Cardiac muscle cell (in vitro differentiated cells and primary cell): ENCODE measurements at regions not wholly inside any gene's neighbourhood (a gene's known extent, or its start where the extent isn't known, plus 50 kb on each side); places are given as distances from the start of the nearest gene placed in this dataset.

ENCODE experiments used
- DNase-seq, 2 donors: peaks; one replicate each; pipeline versions ENCODE4 v3.0.0 to v3.0.0-alpha.2; 2010 to 2017; ENCODE audit warnings: low read depth in 1 of 2, low spot score in 1 of 2
- H3K27ac ChIP-seq: fragments of 200-600 bp; sonication (generic); 2 replicates; pipeline ENCODE4 v1.5.1; 2016
- H3K27me3 ChIP-seq: fragments of 200-600 bp; sonication (generic); 2 replicates; pipeline ENCODE4 v1.6.0; 2016; ENCODE audit warnings: control low read depth
- H3K36me3 ChIP-seq: fragments of 200-600 bp; sonication (generic); 2 replicates; pipeline ENCODE4 v1.5.1; 2016; ENCODE audit warnings: control low read depth
- H3K4me1 ChIP-seq: fragments of 200-600 bp; sonication (generic); 2 replicates; pipeline ENCODE4 v1.8.1; 2017; ENCODE audit warnings: low read depth, mild to moderate bottlenecking, mixed run types
- H3K4me3 ChIP-seq: fragments of 200-600 bp; sonication (generic); 2 replicates; pipeline ENCODE4 v1.5.1; 2016; ENCODE audit warnings: mild to moderate bottlenecking
- H3K9me3 ChIP-seq: fragments of 200-600 bp; sonication (generic); 2 replicates; pipeline ENCODE4 v1.5.1; 2017; ENCODE audit warnings: low read depth, mild to moderate bottlenecking, control low read depth
- TF ChIP-seq, protein P1 (sequence below): IDR thresholded peaks from 2 replicates; pipeline ENCODE4 v1.5.1; 2012; ENCODE audit warnings: low read depth, mild to moderate bottlenecking, low read length

DNA sequence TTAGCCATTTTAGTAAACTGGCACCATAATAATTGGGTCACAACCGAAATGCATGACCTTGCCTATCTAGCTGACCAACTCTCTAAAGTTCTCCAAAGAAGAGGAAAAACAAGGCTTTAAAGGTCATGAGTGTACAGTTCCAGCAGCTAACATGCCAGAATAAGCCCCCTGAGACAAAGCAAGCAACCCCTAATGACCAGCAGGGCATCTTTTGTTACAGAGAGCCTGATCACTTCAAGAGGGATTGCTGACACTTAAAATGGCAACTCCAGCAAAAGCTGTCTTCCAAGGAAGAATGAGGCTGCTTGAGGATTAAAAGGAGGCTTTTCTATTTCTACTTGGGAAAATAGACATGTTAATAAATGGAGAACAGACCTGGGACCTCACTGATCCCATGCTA is 213.6 kb downstream of the CDC14C start:
- Histone ChIP-seq H3K4me3 (no peak overlapping the region), H3K27me3 (no peaks in the 10 kb centered on the region), H3K9me3 (no peaks in the 10 kb centered on the region), H3K27ac (no peak overlapping the region), H3K4me1 (no peaks in the 10 kb centered on the region), H3K36me3 (no peaks in the 10 kb centered on the region)
- TF ChIP-seq, protein P1, sequence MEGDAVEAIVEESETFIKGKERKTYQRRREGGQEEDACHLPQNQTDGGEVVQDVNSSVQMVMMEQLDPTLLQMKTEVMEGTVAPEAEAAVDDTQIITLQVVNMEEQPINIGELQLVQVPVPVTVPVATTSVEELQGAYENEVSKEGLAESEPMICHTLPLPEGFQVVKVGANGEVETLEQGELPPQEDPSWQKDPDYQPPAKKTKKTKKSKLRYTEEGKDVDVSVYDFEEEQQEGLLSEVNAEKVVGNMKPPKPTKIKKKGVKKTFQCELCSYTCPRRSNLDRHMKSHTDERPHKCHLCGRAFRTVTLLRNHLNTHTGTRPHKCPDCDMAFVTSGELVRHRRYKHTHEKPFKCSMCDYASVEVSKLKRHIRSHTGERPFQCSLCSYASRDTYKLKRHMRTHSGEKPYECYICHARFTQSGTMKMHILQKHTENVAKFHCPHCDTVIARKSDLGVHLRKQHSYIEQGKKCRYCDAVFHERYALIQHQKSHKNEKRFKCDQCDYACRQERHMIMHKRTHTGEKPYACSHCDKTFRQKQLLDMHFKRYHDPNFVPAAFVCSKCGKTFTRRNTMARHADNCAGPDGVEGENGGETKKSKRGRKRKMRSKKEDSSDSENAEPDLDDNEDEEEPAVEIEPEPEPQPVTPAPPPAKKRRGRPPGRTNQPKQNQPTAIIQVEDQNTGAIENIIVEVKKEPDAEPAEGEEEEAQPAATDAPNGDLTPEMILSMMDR: no peak
- DNase-seq: no peak

DNA sequence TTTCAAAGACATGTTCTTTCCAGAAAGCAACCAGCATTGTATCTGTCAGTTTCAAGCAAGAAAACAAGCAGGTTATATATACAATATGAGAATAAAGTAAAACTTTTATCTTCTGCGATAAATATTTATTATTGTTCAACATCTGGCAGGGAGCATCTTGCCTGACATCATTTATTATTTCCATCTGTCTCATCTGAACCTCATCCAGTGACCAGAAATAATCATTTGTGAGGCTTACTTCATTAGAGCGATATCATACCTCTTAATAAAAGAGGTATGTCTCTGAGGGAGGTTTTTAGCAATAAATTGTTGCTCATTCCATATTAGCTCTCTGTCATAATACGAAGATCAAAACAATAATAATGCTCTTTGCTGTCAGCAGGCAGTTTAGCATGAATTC is 226.1 kb downstream of the CDC14C start:
- TF ChIP-seq, protein P1: no peak

DNA sequence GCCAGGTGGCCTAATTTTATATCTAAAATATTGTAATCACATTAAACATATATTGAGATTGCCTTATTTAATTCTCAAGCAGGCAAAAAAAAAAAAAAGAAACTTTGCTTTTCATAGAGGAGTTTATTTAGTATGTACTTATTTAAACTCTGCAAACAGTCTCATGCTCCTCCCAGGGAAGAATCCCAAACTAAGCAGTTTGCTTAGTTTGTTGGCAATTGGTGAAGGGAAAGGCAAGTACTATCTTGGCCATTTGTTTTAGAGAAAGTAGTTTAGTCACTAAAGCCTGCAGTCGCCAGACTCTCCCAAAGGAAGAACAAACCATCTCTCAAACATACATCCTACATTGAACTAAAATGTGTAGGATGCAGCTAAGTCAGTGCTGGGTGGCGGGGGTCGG is 226.8 kb downstream of the CDC14C start:
- TF ChIP-seq, protein P1: no peak
- Histone ChIP-seq H3K4me3 (no peak overlapping the region), H3K4me1 (no peaks in the 10 kb centered on the region), H3K9me3 (no peaks in the 10 kb centered on the region), H3K27me3 (no peaks in the 10 kb centered on the region), H3K27ac (no peak overlapping the region), H3K36me3 (no peaks in the 10 kb centered on the region)
- no peak for DNase-seq

More for the DNA sequence above, 226.1 kb downstream of the CDC14C start:
- Histone ChIP-seq H3K27ac (no peak overlapping the region), H3K36me3 (no peaks in the 10 kb centered on the region), H3K4me1 (no peaks in the 10 kb centered on the region), H3K4me3 (no peak overlapping the region), H3K27me3 (no peaks in the 10 kb centered on the region), H3K9me3 (no peaks in the 10 kb centered on the region)
- DNase-seq: no peak

DNA sequence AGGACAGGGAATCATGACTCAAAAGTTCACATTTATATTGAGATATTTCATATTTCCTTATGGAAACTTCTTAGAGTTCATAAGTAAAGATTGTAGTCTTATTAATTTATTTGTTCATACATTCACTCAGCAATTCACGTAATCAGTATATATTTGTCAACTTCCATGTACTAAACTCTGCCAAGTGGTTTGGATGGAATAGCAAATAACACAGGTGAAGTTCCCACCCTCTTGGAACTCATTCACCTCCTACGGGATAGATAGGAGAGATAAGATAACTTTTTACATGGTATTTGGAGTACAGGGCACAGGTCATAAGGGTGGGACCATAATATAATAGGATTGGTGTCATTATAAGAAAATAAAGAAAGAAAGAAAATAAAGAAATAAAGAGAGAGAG is 234.0 kb downstream of the CDC14C start:
- H3K9me3 ChIP-seq: no peaks in the 10 kb centered on the region
- TF ChIP-seq, protein P1: no peak

DNA sequence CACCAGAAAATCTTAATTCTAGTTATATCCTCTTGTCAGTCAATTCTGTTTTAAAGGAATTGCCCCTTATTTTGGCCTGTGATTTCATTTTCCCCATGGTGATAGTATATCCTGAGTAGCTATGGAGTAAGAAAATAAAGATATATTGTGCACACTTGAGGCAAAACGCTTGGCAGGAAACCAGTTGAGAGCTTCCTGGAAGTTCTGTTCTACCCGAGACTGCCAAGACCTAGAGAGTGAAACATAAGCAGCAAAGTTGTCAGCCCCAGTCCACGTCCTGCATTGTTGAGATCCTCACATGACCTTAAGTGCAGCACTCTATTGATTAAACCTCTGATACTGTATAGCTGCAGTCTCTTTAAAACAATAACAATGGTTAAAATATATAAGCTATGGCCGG is 235.2 kb downstream of the CDC14C start:
- TF ChIP-seq, protein P1: no peak
- no peaks in the 10 kb centered on the region for H3K27me3 ChIP-seq
- DNase-seq: no peak
- no peak overlapping the region for H3K4me3 ChIP-seq
- H3K9me3 ChIP-seq: no peaks in the 10 kb centered on the region
- H3K4me1 ChIP-seq: no peaks in the 10 kb centered on the region
- no peaks in the 10 kb centered on the region for H3K36me3 ChIP-seq
- H3K27ac ChIP-seq: no peak overlapping the region

More for the DNA sequence above, 234.0 kb downstream of the CDC14C start:
- H3K27me3 ChIP-seq: no peaks in the 10 kb centered on the region
- no peak overlapping the region for H3K4me3 ChIP-seq
- H3K27ac ChIP-seq: no peak overlapping the region
- no peak for DNase-seq
- H3K36me3 ChIP-seq: no peaks in the 10 kb centered on the region
- no peaks in the 10 kb centered on the region for H3K4me1 ChIP-seq

DNA sequence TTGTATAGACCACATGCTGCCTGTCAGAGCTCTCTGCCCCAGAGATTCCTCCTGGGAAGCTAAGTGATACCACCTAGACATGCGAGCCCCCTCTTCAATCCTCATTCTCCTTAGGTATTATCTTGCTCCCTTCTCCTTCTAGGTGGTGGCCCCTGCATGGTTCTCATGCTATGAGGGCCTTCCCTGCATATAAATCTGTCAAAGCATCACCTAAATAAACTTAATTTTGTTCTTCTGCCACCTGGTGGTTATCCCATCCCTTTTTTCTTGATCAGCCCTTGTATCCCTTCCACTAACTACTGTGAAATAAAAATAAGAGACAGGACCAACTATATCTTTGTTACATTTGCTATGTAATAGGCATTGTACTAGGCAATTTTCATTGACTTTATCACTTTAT is 242.1 kb downstream of the CDC14C start:
- Histone ChIP-seq H3K4me3 (no peak overlapping the region), H3K4me1 (no peaks in the 10 kb centered on the region), H3K9me3 (no peaks in the 10 kb centered on the region), H3K27ac (no peak overlapping the region), H3K27me3 (no peaks in the 10 kb centered on the region), H3K36me3 (no peaks in the 10 kb centered on the region)
- DNase-seq: no peak
- TF ChIP-seq, protein P1: no peak
